NCI-H1048 (cell line): ENCODE measurements at regions not wholly inside any gene's neighbourhood (a gene's known extent, or its start where the extent isn't known, plus 50 kb on each side); places are given as distances from the start of the nearest gene placed in this dataset.
"Not testable (repeated sequence)": the region's sequence is repeated elsewhere in the genome, so short reads cannot be mapped to it uniquely, and the experiment has no call there.

Source experiments
- DNase-seq: peaks from one replicate; lab custom pipeline; 2025; lab: John Stamatoyannopoulos, UW

- DNase-seq, result no peak
Observed at GRCh38 chr9:12997009-12997408, 222.2 kb downstream of the LURAP1L start.

- no peak for DNase-seq
Observed at GRCh38 chr9:13001989-13002580, 227.3 kb downstream of the LURAP1L start.

- DNase-seq, result no peak
Observed at GRCh38 chr9:13002740-13003139, 227.9 kb downstream of the LURAP1L start.

- DNase-seq, result no peak
Observed at GRCh38 chr9:13009871-13010270, 235.1 kb downstream of the LURAP1L start.

- DNase-seq, result no peak
Observed at GRCh38 chr9:13013991-13014883, 239.4 kb downstream of the LURAP1L start.

- DNase-seq, result no peak
Observed at GRCh38 chr9:13017260-13017659, 242.4 kb downstream of the LURAP1L start.

- no peak for DNase-seq
Observed at GRCh38 chr9:13020146-13021040, 245.6 kb downstream of the LURAP1L start.

- no peak for DNase-seq
Observed at GRCh38 chr9:13022756-13023155, 247.9 kb downstream of the LURAP1L start.

GRCh38 chr9:13023498-13023897 is 248.7 kb downstream of the LURAP1L start:
- no peak for DNase-seq

GRCh38 chr9:13026956-13027355 is 252.1 kb downstream of the LURAP1L start:
- no peak for DNase-seq

GRCh38 chr9:13027879-13028278 is 251.6 kb downstream of the MPDZ start:
- DNase-seq, result no peak

- no peak for DNase-seq
Observed at GRCh38 chr9:13032585-13032984, 246.9 kb downstream of the MPDZ start.

GRCh38 chr9:13033959-13034693 is 245.4 kb downstream of the MPDZ start:
- DNase-seq, result peak; percentile 46

- no peak for DNase-seq
Observed at GRCh38 chr9:13034694-13035002, 244.8 kb downstream of the MPDZ start.

GRCh38 chr9:13035822-13036221 is 243.7 kb downstream of the MPDZ start:
- DNase-seq, result no peak

- DNase-seq, result not testable (repeated sequence)
Observed at GRCh38 chr9:13037808-13038207, 241.7 kb downstream of the MPDZ start.

- DNase-seq, result no peak
Observed at GRCh38 chr9:13047827-13048587, 231.5 kb downstream of the MPDZ start.

GRCh38 chr9:13049223-13049622 is 230.3 kb downstream of the MPDZ start:
- no peak for DNase-seq

GRCh38 chr9:13053504-13053903 is 226.0 kb downstream of the MPDZ start:
- no peak for DNase-seq

- no peak for DNase-seq
Observed at GRCh38 chr9:13054389-13054788, 225.1 kb downstream of the MPDZ start.
